Stimulated activated CD4-positive, alpha-beta T cell treated with anti-CD3 and anti-CD28 coated beads, Interleukin-15, amount 100 ng/mL, for 24 hours (primary cell): ENCODE measurements at regions not wholly inside any gene's neighbourhood (a gene's known extent, or its start where the extent isn't known, plus 50 kb on each side); places are given as distances from the start of the nearest gene placed in this dataset.

Source experiments
- DNase-seq: peaks from one replicate; pipeline ENCODE4 v3.0.0-alpha.2; 2020

DNA sequence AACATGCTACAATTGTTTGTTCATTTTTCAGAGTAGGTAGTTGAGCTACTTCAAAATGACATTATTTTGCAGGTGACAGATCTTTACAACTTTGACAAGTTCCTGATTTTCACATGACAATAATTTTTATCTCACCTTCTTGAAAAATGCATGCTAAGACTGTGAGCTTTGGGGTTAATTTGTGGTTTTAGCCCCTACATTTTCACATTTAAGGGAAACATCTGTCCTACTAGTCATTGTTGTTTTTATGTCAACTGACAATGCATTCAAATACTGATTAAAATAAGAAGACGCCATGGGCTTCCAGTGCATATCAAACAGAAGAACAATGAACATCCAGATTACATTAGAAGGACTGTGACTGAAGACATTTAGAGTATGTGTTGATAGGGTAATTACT, 1470.8 kb upstream of the TENM4 start:
- no peak for DNase-seq

DNA sequence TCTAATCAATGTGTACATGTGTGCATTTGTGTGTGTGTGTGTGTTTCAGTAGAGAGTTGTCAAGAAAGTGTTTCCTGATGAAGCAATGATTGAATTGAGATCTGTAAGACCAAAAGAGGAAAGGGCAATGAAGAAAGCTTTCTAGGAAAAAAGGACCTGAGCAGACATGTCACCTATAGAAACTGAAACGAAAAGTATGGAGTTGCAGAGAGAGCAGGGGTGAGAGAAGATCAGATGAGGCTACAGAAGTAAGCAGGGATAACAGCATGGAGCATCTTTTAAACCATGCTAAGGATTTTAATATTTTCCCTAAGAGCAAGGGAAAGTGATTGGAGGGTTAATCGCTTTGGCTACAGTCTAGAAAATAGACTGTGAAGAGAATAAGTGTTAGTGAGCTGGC, 1459.4 kb upstream of the TENM4 start:
- DNase-seq, result no peak

DNA sequence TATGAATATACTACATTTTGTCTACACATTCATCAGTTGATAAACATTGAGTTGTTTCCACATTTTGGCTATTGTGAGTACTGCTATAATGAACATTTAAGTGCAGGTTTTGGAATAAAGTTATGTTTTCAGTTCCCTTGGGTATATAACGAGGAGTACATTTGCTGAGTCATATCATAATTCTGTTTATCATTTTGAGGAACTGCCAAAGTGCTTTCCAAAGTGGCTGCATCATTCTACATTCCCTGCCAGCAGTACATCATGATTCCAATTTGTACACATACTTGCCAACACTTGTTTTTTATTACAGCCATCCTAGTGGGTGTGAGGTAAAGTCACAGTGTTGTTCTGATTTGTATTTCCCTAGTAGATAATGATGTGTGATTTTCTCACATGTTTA, 1458.6 kb upstream of the TENM4 start:
- no peak for DNase-seq

GRCh38 chr11:80898910-80899309, 1458.1 kb upstream of the TENM4 start:
- no peak for DNase-seq

DNA sequence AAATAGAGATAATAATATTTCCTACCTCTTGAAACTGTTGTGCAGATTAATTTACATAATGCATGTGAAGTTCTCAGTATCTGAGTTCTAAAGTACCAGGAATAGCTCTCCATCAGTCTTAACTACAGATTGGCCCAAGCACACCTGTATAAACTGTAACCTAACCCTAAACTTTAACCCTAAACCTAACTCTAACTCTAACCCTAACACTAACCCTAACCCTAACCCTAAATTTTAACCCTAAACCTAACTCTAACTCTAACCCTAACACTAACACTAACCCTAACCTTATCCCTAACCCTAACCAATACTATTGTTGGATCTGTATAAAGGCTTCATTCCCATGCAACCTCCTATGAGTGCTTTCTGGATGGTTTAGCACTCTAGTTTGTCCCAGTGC, 1445.9 kb upstream of the TENM4 start:
- DNase-seq, result no peak

- no peak for DNase-seq
Observed at GRCh38 chr11:80873310-80873999, 1432.6 kb upstream of the TENM4 start.

GRCh38 chr11:80872116-80872728, 1431.4 kb upstream of the TENM4 start:
- no peak for DNase-seq

DNA sequence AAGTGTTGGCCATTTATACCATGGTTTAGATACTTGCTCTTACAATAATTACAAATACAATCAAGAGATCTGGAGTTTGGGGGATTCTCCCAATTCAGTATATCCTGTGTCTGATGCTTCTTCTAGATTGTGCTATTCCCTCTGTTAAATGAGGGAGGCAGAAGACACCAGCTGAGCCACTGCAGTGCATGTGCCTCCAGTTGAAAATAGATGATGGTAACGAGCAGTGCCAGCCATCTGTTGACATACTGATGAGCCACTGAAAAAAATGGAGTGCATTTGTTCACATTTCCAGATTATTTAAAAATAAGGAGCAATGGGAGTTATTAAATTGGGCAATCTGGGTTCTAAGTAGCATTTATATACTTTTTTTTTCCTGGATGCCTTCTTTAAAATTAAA, 1428.0 kb upstream of the TENM4 start:
- DNase-seq, result no peak

DNA sequence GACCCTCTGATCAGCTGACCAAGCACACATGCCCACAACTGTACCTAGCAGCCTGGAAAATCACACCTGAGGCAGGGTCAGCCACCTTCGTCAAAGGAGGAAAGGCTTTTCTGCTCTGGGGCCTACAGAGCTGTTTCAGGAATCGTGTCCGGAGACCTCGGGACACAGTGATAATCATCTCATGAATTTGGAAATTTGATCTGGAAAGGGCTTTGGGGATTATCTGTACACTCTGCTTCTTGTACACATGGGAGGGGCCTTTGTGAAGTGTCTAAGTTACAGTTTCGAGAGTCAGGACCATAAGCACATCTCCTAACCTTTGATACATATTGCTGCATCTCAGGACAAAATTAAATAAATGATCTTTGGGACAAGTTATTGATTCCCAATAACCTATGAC, 1421.2 kb upstream of the TENM4 start:
- DNase-seq, result no peak

GRCh38 chr11:80861193-80861592, 1420.4 kb upstream of the TENM4 start:
- DNase-seq, result no peak

DNA sequence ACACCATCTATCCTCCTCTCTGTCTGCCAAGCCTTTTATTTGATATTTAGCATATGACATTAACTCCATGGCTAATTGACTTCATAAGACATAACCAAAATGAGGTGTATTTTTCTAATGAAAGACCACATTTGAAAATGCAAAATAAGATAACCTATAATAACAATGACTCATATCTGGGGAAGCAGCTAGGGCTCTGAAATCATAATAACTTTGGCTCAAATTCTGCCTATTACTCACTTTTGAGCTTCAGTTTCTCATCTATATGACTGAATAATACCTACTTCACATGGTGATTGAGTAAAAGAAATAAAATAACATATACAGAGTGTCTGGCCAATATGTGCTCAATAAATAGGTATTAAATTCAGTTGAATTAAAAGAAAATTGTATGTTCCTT, 1419.8 kb upstream of the TENM4 start:
- DNase-seq, result no peak

DNA sequence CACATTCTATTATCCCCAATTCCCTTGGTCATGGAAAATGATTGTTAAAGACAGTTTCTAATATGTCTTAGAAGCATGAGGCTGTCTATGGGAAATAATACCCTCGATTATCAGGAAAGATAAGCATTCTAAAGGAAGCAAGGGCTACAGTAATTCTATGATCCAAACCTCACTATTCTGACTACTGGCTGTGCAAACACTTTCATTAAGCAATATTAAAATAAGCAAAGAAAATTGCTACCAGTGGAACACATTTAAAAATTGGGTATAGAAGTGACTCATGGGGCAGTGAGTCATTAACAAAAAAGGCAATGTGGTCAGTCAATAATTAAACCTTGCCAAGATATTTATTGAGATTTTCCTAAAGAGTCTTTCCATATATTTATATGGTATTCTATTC, 1415.2 kb upstream of the TENM4 start:
- no peak for DNase-seq

DNA sequence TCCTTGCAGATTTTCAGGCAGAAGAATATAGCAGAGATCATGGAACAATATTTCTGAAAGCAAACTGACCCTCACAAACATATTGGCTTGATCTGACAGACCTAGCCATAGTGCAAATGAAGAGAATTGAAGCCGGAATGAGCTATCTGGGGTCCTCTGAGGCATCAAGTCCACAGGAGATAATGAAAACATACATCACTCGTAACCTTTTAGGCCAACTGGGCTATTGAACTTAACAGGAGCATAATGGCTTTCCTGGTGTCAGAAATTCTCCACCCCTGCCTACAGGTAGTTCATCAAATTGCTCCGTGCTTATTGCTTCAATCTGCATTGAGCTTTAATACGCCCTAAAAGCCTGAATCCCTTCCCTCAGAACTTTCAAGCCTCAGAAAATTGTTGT, 1414.6 kb upstream of the TENM4 start:
- DNase-seq, result no peak

DNA sequence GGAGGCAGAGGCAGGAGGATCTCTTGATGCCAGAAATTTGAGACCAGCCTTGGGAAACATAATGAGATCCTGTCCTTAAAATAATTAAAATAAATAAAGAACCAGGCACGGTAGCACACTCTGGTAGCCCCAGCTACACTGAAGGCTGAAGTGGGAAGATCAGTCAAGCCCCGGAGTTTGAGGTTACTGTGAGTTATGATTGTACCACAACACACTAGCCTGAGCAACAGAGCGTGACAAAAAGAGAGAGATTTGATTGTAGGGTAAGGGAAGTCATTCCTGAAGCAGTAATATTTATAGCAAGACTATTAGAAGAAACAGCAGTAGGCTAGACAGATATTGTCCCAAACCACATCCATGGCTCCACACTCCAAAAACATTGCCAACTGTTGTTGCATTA, 1408.4 kb upstream of the TENM4 start:
- DNase-seq, result no peak

DNA sequence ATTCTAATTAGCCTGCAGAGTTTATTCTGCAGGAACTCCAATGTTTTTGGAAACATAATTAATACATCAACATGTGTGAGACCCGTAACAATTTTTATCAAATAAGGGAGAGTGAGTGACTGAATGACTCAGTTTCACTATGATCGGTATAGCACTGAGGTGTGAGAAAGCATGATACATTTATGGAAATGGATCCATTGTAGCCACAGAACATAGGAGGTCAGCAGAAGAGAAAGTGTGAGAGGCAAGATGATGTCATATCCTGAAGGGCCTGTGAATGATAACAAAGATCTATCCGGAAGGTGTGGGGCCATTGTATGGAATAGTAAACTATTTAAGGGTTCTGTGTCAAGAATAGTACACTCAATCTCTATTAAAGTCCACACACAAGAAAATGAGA, 1406.1 kb upstream of the TENM4 start:
- DNase-seq, result no peak

DNA sequence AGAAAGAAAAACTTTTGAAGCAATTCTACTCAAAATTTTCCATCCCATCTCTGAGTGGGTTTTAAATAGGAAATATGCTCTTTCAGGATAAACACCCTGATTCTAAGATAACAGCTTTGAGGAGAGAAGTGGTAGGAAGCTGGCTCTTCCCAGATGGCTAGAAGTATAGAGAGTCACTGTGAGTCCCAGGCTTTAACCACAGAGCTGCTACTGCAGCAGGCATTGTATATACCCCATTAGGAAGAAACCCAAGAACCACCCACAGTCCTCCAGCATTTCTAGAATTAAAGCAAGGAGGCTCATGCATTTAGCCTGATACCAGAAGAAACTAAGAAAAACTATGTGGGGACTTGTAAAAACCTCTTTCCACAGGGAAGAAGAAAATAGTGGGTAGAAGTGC, 1405.6 kb upstream of the TENM4 start:
- DNase-seq, result no peak

- DNase-seq, result no peak
Observed at GRCh38 chr11:80844110-80844819, 1403.4 kb upstream of the TENM4 start.

DNA sequence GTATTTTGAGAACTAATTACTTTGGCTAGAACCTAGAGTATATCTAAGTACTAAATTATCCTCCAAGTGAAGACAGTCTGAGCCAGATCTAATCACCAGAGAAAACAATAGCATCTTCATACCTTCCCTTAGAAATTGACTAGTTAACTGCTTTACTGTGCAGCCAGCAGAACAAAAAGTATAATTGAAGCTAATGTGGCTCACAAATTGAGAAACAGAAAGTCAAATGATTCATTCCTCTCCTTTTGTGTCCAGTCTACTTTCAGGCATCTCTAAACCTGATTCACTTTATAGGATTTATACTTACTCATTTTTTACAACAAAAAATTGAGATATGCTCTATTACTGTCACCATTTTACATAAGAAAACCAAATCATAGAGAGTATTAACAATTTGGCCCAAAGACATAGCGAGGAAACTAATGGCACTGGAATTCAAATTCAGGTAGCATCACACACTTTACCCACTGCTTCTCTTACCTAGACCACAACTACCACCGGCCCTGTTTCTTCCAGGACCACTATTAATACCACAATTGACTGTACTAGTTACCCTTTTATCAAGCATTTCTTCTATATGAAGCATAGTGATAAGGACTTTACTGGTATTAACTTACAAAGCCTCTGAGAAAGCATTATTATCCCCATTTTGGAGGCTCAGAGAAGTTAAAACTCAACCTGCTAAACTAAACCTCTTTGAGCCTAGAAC, 1402.6 kb upstream of the TENM4 start:
- no peak for DNase-seq

GRCh38 chr11:80842246-80842645, 1401.4 kb upstream of the TENM4 start:
- no peak for DNase-seq

DNA sequence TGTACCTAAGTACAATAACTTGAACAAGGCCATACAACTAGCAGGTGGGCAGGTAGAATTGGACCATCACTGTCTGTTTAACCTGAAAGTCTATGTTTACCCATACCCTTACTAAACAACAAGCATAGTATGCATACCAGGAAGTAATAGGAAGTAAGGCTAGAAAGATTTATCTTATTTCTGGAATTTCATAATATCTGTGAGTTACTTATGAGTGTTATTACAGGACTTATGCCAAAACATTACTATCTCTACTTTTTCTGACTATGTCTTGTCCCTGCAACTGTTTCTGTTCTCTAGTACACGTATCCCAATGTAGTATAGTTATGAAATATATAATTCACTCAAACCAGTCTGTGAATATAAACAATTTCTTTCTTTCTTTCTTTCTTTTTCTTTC, 1400.8 kb upstream of the TENM4 start:
- DNase-seq, result no peak

GRCh38 chr11:80838153-80838552, 1397.3 kb upstream of the TENM4 start:
- DNase-seq, result no peak

DNA sequence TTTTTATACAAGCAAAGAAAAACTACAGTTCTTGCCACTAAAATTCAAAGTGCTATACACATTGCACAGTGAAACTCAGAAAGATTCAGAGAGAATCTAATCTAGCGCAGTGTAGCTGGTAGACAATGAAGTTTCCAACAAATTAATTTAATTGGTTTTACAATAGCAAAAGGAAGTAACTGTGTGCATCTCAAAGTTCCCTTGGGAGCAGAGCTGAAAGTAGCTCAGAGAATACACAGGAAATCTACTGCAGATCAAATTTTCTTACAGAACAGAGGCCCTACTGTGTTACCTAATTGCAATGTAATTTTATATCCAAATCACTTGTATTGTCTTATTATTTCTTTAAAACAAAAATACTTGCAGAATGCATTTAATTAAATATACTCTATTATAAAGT, 1396.2 kb upstream of the TENM4 start:
- DNase-seq, result no peak

DNA sequence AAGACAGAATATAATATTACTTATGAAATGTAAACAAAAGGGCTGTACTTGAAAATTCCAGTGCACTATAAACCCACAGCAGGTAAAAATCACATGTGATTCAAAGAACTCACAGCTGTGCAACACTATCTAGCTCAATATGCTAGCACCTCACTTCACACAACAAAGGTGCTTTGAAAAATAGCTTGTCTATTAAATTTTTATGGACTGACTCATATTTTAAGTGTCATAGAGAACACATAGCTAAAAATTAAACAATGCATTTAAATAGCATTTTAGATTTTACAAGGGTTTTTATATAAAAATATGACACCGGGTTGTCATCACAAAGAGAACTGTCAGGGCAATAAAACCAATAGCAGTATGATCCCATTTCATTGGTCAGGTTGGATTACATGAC, 1390.5 kb upstream of the TENM4 start:
- DNase-seq, result no peak

- DNase-seq, result no peak
Observed at GRCh38 chr11:80827781-80828180, 1387.0 kb upstream of the TENM4 start.
